ENCODE measurements at regions not wholly inside any gene's neighbourhood (a gene's known extent, or its start where the extent isn't known, plus 50 kb on each side); places are given as distances from the start of the nearest gene placed in this dataset.

DNA sequence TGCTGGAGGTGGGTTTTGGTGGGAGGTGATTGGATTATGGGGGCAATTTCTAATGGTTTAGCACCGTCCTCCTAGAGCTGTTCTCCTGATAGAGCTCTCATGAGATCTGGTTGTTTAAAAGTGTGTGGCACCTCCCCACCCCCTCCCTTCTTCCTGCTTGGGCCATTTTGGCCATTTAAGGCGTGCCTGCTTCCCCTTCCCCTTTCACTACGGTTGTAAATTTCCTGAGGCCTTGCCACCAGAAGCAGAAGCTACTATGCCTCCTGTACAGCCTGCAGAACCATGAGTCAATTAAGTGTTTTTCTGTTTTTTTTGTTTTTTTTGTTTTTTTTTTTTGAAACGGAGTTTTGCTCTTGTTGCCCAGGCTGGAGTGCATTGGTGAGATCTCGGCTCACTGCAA, 335.7 kb upstream of the HS6ST1 start:
- Histone ChIP-seq H3K36me3 (ENCODE audit: control insufficient read depth in 5 of 5, insufficient read depth in 5 of 5, low read length in 5 of 5) (no peaks in the 10 kb centered on the region), H3K9ac (ENCODE audit: low read length in 5 of 5) (no peak overlapping the region), H3K27me3 (ENCODE audit: control insufficient read depth in 5 of 5, insufficient read depth in 4 of 5, low read length in 5 of 5) (no peaks in the 10 kb centered on the region), H3K27ac (ENCODE audit: low read depth, low read length) (no peak overlapping the region), H3K4me3 (ENCODE audit: low read depth in 1 of 5, low read length in 5 of 5) (no peak overlapping the region), H3K9me3 (ENCODE audit: control insufficient read depth in 5 of 5, low read length in 5 of 5) (no peaks in the 10 kb centered on the region), H3K4me1 (ENCODE audit: control insufficient read depth in 5 of 5, insufficient read depth in 5 of 5, low read length in 5 of 5) (peaks cover 0 to 2% (median 0%) of the 10 kb centered on the region in 5 donors)

- Histone ChIP-seq H3K9me3 (ENCODE audit: control insufficient read depth in 5 of 5, low read length in 5 of 5) (peaks cover 0 to 3% (median 0%) of the 10 kb centered on the region in 5 donors), H3K36me3 (ENCODE audit: control insufficient read depth in 5 of 5, insufficient read depth in 5 of 5, low read length in 5 of 5) (no peaks in the 10 kb centered on the region), H3K4me3 (ENCODE audit: low read depth in 1 of 5, low read length in 5 of 5) (no peak overlapping the region), H3K9ac (ENCODE audit: low read length in 5 of 5) (no peak overlapping the region), H3K4me1 (ENCODE audit: control insufficient read depth in 5 of 5, insufficient read depth in 5 of 5, low read length in 5 of 5) (peaks cover 0 to 2% (median 0%) of the 10 kb centered on the region in 5 donors), H3K27ac (ENCODE audit: low read depth, low read length) (no peak overlapping the region), H3K27me3 (ENCODE audit: control insufficient read depth in 5 of 5, insufficient read depth in 4 of 5, low read length in 5 of 5) (peaks cover 0 to 3% (median 0%) of the 10 kb centered on the region in 5 donors)
These were observed 342.2 kb upstream of the HS6ST1 start for GRCh38 chr2:128660836-128661235.

- Histone ChIP-seq H3K4me3 (ENCODE audit: low read depth in 1 of 5, low read length in 5 of 5) (no peak overlapping the region), H3K27ac (ENCODE audit: low read depth, low read length) (no peak overlapping the region), H3K36me3 (ENCODE audit: control insufficient read depth in 5 of 5, insufficient read depth in 5 of 5, low read length in 5 of 5) (no peaks in the 10 kb centered on the region), H3K27me3 (ENCODE audit: control insufficient read depth in 5 of 5, insufficient read depth in 4 of 5, low read length in 5 of 5) (peaks cover 0 to 3% (median 0%) of the 10 kb centered on the region in 5 donors), H3K4me1 (ENCODE audit: control insufficient read depth in 5 of 5, insufficient read depth in 5 of 5, low read length in 5 of 5) (peaks cover 0 to 2% (median 0%) of the 10 kb centered on the region in 5 donors), H3K9ac (ENCODE audit: low read length in 5 of 5) (no peak overlapping the region), H3K9me3 (ENCODE audit: control insufficient read depth in 5 of 5, low read length in 5 of 5) (peaks cover 0 to 3% (median 0%) of the 10 kb centered on the region in 5 donors)
These were observed 342.6 kb upstream of the HS6ST1 start for GRCh38 chr2:128661311-128661710.

DNA sequence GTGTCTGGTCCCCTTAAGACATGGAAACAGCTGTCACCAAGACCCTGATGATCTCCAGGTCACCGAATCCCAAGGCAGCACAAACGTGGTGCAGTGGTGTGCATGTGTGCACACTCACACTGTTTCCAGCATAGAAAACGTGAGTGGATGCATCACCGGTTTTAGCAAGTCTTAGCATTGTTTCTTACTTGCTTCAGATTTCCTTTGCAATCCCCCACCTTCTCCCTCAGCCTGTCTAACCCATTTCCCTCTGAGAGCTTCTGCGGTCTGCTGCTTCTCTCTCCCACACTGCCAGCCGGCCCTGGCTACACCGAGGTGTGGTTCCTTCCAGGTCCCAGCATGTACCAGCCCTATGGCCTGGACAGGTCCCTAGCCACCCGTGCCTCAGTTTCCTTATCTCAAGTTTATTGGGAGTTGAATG, 343.4 kb upstream of the HS6ST1 start:
- H3K27me3 ChIP-seq (ENCODE audit: control insufficient read depth in 5 of 5, insufficient read depth in 4 of 5, low read length in 5 of 5), result peaks cover 1 to 6% (median 3%) of the 10 kb centered on the region in 5 donors
- H3K9me3 ChIP-seq (ENCODE audit: control insufficient read depth in 5 of 5, low read length in 5 of 5), result peaks cover 0 to 3% (median 0%) of the 10 kb centered on the region in 5 donors
- H3K4me3 ChIP-seq (ENCODE audit: low read depth in 1 of 5, low read length in 5 of 5), result no peak overlapping the region
- H3K36me3 ChIP-seq (ENCODE audit: control insufficient read depth in 5 of 5, insufficient read depth in 5 of 5, low read length in 5 of 5), result no peaks in the 10 kb centered on the region
- H3K27ac ChIP-seq (ENCODE audit: low read depth, low read length), result no peak overlapping the region
- no peak overlapping the region for H3K9ac ChIP-seq (ENCODE audit: low read length in 5 of 5)
- peaks cover 0 to 2% (median 0%) of the 10 kb centered on the region in 5 donors for H3K4me1 ChIP-seq (ENCODE audit: control insufficient read depth in 5 of 5, insufficient read depth in 5 of 5, low read length in 5 of 5)

DNA sequence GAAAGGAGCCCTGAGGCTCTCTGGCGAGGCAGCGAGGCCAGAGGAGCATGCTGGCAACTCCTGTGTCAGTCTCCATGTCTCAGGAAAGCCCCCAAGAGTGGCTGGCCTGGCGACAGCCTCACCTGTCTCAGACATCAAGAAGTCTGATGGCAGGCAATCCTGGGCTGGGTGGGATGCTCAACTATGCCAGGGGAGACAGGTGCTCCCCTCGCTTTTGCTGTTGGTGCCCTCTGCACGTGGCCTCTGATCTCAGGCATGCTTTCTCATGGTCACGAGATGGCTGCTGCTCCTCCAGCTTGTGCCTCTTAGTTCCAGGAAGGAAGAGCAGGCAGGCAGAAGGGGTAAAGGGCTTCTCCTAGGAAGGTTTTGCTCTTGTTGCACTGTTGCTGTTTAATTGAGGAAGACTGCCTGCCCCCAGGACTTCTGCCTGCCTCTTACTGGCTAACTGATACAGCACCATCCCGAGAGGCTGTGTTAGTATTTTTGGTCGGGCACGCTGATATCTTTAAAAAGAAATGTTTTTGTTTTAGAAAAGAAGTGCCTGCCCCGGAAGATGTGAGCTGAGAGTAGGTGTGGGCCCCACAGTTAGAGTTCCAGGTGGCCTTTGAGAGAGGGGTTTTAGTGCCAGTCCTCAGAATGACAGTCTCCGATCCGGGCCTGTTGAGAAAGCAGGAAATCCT, 344.8 kb upstream of the HS6ST1 start:
- no peaks in the 10 kb centered on the region for H3K36me3 ChIP-seq (ENCODE audit: control insufficient read depth in 5 of 5, insufficient read depth in 5 of 5, low read length in 5 of 5)
- H3K4me3 ChIP-seq (ENCODE audit: low read depth in 1 of 5, low read length in 5 of 5), result no peak overlapping the region
- H3K27ac ChIP-seq (ENCODE audit: low read depth, low read length), result no peak overlapping the region
- H3K9ac ChIP-seq (ENCODE audit: low read length in 5 of 5), result no peak overlapping the region
- no peaks in the 10 kb centered on the region for H3K4me1 ChIP-seq (ENCODE audit: control insufficient read depth in 5 of 5, insufficient read depth in 5 of 5, low read length in 5 of 5)
- H3K9me3 ChIP-seq (ENCODE audit: control insufficient read depth in 5 of 5, low read length in 5 of 5), result peaks cover 0 to 3% (median 0%) of the 10 kb centered on the region in 5 donors
- peaks cover 3 to 10% (median 5%) of the 10 kb centered on the region in 5 donors for H3K27me3 ChIP-seq (ENCODE audit: control insufficient read depth in 5 of 5, insufficient read depth in 4 of 5, low read length in 5 of 5)

- Histone ChIP-seq H3K27ac (ENCODE audit: low read depth, low read length) (no peak overlapping the region), H3K27me3 (ENCODE audit: control insufficient read depth in 5 of 5, insufficient read depth in 4 of 5, low read length in 5 of 5) (peaks cover 3 to 10% (median 5%) of the 10 kb centered on the region in 5 donors), H3K9me3 (ENCODE audit: control insufficient read depth in 5 of 5, low read length in 5 of 5) (peaks cover 0 to 3% (median 0%) of the 10 kb centered on the region in 5 donors), H3K36me3 (ENCODE audit: control insufficient read depth in 5 of 5, insufficient read depth in 5 of 5, low read length in 5 of 5) (no peaks in the 10 kb centered on the region), H3K9ac (ENCODE audit: low read length in 5 of 5) (no peak overlapping the region), H3K4me1 (ENCODE audit: control insufficient read depth in 5 of 5, insufficient read depth in 5 of 5, low read length in 5 of 5) (no peaks in the 10 kb centered on the region), H3K4me3 (ENCODE audit: low read depth in 1 of 5, low read length in 5 of 5) (no peak overlapping the region)
These were observed 345.9 kb upstream of the HS6ST1 start for GRCh38 chr2:128664499-128664971.

DNA sequence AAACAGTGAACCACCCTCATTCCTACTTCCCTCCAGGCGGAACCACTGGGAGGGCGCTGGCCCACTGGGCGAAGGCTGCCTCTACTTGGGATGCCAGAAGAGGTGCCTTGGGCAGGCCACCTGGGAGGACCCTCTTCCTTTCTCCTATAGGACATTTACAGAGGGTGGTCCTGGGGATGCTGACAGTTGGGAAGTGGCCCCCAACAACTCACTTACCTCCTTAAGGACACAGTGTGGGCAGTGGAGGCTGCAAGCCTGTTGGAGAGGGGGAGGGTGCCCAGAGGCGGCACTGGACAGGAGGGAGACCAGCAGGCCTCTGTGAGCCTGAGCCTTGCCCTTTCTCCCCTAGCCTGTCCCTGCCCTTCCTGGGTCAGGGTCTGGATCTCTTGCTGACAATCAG, 346.4 kb upstream of the HS6ST1 start:
- Histone ChIP-seq H3K36me3 (ENCODE audit: control insufficient read depth in 5 of 5, insufficient read depth in 5 of 5, low read length in 5 of 5) (no peaks in the 10 kb centered on the region), H3K9ac (ENCODE audit: low read length in 5 of 5) (no peak overlapping the region), H3K27ac (ENCODE audit: low read depth, low read length) (no peak overlapping the region), H3K4me3 (ENCODE audit: low read depth in 1 of 5, low read length in 5 of 5) (no peak overlapping the region), H3K4me1 (ENCODE audit: control insufficient read depth in 5 of 5, insufficient read depth in 5 of 5, low read length in 5 of 5) (no peaks in the 10 kb centered on the region), H3K9me3 (ENCODE audit: control insufficient read depth in 5 of 5, low read length in 5 of 5) (peaks cover 0 to 3% (median 0%) of the 10 kb centered on the region in 5 donors), H3K27me3 (ENCODE audit: control insufficient read depth in 5 of 5, insufficient read depth in 4 of 5, low read length in 5 of 5) (peaks cover 3 to 10% (median 5%) of the 10 kb centered on the region in 5 donors)

GRCh38 chr2:128666596-128666995, 347.9 kb upstream of the HS6ST1 start:
- Histone ChIP-seq H3K4me3 (ENCODE audit: low read depth in 1 of 5, low read length in 5 of 5) (no peak overlapping the region), H3K4me1 (ENCODE audit: control insufficient read depth in 5 of 5, insufficient read depth in 5 of 5, low read length in 5 of 5) (no peaks in the 10 kb centered on the region), H3K36me3 (ENCODE audit: control insufficient read depth in 5 of 5, insufficient read depth in 5 of 5, low read length in 5 of 5) (no peaks in the 10 kb centered on the region), H3K27ac (ENCODE audit: low read depth, low read length) (no peak overlapping the region), H3K9ac (ENCODE audit: low read length in 5 of 5) (no peak overlapping the region), H3K27me3 (ENCODE audit: control insufficient read depth in 5 of 5, insufficient read depth in 4 of 5, low read length in 5 of 5) (peaks cover 3 to 10% (median 5%) of the 10 kb centered on the region in 5 donors), H3K9me3 (ENCODE audit: control insufficient read depth in 5 of 5, low read length in 5 of 5) (peaks cover 0 to 3% (median 0%) of the 10 kb centered on the region in 5 donors)

GRCh38 chr2:128667391-128667790, 348.7 kb upstream of the HS6ST1 start:
- no peaks in the 10 kb centered on the region for H3K36me3 ChIP-seq (ENCODE audit: control insufficient read depth in 5 of 5, insufficient read depth in 5 of 5, low read length in 5 of 5)
- H3K27me3 ChIP-seq (ENCODE audit: control insufficient read depth in 5 of 5, insufficient read depth in 4 of 5, low read length in 5 of 5), result peaks cover 3 to 10% (median 5%) of the 10 kb centered on the region in 5 donors
- no peaks in the 10 kb centered on the region for H3K4me1 ChIP-seq (ENCODE audit: control insufficient read depth in 5 of 5, insufficient read depth in 5 of 5, low read length in 5 of 5)
- no peak overlapping the region for H3K4me3 ChIP-seq (ENCODE audit: low read depth in 1 of 5, low read length in 5 of 5)
- H3K9ac ChIP-seq (ENCODE audit: low read length in 5 of 5), result no peak overlapping the region
- H3K27ac ChIP-seq (ENCODE audit: low read depth, low read length), result no peak overlapping the region
- H3K9me3 ChIP-seq (ENCODE audit: control insufficient read depth in 5 of 5, low read length in 5 of 5), result peaks cover 0 to 3% (median 0%) of the 10 kb centered on the region in 5 donors

- Histone ChIP-seq H3K4me3 (ENCODE audit: low read depth in 1 of 5, low read length in 5 of 5) (no peak overlapping the region), H3K27me3 (ENCODE audit: control insufficient read depth in 5 of 5, insufficient read depth in 4 of 5, low read length in 5 of 5) (peaks cover 0 to 10% (median 5%) of the 10 kb centered on the region in 5 donors), H3K27ac (ENCODE audit: low read depth, low read length) (no peak overlapping the region), H3K36me3 (ENCODE audit: control insufficient read depth in 5 of 5, insufficient read depth in 5 of 5, low read length in 5 of 5) (no peaks in the 10 kb centered on the region), H3K9ac (ENCODE audit: low read length in 5 of 5) (no peak overlapping the region), H3K9me3 (ENCODE audit: control insufficient read depth in 5 of 5, low read length in 5 of 5) (peaks cover 0 to 3% (median 0%) of the 10 kb centered on the region in 5 donors), H3K4me1 (ENCODE audit: control insufficient read depth in 5 of 5, insufficient read depth in 5 of 5, low read length in 5 of 5) (no peaks in the 10 kb centered on the region)
These were observed 350.3 kb upstream of the HS6ST1 start for GRCh38 chr2:128668946-128669345.
